DMS114 treated with DMSO at 0.1 percent for 48 hours (cell line): ENCODE measurements at regions not wholly inside any gene's neighbourhood (a gene's known extent, or its start where the extent isn't known, plus 50 kb on each side); places are given as distances from the start of the nearest gene placed in this dataset.
"Not testable (repeated sequence)": the region's sequence is repeated elsewhere in the genome, so short reads cannot be mapped to it uniquely, and the experiment has no call there.

Experiments
- DNase-seq: peaks from one replicate; lab custom pipeline; 2025; ENCODE audit not compliant: unreplicated experiment; lab: John Stamatoyannopoulos, UW

DNA sequence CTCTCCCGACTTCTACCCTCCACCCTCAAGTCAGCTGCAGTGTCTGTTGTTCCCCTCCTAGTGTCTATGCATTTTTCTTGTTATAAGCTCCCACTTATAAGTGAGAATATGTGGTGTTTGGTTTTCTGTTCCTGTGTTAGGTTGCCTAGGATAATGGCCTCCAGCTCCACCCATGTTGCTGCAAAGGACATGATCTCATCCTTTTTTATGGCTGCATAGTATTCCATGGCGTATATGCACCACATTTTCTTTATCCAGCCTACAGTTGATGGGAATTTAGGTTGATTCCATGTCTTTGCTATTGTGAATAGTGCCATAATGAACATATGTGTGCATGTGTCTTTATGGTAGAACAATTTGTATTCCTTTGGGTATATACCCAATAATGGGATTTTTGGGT is 80.7 kb downstream of the SPTSSA start:
- not testable (repeated sequence) for DNase-seq

DNA sequence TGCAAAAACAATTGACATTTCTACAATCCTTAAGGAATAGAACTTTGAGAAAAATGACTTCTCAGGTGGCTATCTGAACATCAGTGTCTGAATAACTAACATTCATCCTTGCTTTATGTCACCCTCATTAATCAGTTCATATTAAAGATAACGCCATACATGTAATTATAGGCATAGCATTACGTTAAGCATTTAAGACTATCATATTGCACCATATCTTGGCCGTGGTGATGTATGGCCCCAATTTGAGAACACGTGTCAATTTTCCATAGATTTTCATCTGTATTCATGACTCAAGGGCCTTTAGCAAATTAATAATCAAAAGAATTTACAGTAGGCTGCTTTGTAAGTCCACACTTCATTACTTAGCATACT is 81.6 kb downstream of the SPTSSA start:
- DNase-seq, result no peak

DNA sequence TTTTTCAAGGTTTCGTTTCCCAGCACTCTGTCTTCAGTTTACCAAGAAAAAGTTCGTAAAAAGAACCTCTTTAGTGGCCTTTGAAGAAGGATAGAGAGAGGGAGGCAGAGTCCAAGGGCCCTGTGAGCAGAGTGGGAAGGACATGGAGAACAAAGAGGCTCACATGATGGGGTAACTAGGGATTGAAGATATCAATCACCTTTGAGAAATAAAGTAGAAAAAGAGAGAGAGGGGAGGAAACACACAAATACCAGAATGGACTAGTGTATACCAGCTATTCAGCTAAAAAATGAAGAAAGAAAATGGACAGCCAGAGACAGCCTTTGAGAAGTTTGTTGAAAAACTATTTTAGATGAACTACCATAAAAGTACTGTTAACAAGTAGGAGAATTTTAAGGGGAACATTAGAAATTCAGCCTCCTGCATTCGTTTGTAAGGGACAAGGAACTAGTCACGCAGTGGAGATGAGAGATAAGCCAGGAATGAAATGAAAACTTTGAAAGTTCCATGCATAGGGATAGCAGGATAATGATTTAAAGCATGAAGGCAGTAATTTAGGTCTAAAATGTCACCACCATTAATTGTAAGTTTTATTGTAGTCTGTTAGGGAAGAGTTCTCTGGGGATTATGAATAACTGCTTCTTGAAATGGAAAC is 82.1 kb downstream of the SPTSSA start:
- no peak for DNase-seq

DNA sequence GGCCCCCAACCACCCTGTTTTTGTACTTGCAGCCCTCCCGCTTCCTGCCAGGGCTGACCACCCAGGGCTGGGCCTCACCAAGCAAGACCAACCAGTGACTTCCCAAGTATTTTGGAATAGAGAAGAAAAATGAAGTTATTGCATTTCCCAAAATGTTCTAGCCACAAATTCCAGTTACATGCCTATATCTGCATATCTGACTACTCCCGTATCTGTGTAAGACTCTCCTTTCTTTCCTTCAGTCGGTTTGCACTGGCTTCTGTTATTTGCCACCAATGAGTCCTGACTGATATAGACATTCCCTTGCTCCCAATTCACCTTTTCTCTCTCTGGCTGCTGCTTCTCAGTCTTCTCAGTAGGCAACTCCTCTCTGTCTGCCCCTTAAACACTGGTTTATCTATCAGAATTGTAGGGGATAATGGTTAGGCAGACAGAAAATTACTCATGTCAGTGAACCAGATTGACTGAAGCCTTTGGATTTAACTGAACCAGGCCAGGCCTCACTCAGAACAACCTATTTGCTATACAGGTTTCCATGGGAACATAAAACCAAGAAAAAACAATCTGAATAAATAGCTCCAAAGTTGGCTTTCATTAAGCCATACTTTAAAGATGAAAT is 85.3 kb downstream of the SPTSSA start:
- no peak for DNase-seq

DNA sequence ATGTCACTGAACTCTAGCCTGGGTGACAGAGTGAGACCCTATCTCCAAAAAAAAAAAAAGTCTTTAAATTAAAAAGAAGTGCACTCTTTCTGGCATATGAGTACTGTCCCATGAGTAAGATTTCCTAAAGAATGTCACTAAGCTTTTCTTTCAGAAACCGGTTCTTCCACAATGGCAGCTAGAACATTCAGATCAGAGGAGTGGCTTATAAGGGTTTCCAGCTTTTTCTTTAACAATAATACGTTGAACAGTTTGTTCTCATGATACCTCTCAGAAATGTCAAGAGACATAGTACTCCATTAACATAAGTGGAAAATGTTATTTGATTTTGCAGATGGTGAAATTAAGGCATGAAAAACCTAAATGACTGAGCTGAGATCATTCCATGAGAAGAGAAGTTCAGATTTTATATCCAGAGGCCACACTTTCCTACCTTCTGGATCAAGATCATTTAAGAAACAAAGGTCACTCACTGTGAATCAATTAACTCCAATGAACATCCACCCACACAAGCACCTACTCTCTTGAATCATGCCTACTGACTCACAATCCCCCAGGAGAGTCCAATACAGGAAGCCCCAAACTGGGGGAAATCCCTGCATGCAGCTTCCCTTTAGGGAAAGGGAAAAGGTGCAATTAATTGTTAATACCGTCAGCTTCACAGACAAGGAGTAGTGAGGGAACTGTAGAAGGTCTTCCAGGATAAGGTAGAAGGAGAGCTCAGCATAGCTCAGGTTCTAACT is 86.9 kb downstream of the SPTSSA start:
- no peak for DNase-seq

DNA sequence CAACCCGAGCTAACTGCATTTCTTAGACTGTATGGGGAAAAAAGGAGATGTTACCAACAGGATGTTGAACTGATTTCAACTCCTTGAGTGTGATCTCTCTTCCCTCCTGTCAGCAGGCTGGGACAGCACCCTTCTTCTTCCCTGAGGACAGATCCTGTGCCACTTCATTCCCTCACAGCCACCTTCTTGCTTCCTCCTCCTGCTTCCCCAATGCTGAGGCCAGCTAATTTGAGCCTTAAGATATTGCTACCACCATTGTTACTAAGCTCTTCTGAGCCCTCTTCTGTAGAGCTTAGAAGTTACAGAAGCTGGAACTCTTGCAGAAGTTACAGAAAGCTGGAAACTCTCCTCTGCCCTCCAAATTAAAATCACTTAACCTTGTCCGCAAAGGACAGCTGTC is 88.8 kb downstream of the SPTSSA start:
- DNase-seq, result no peak

DNA sequence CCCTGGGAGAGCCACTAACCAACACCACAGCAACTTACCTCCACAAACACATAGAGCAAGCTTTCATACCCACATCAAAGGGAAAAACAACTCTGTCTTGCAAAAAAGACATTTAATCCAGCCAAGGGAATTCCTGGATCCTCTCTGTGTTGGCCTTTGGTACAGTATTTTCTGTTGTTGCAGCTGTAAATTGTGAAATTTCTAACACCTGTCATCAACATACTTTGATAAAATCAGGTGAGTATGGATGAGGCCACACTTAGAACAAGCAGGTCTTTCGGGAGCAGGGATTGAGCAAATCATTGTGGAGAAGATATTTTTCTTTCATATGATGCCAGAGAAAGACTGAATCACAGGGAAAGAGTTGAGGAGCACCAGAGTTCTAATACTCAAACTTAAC is 89.3 kb downstream of the SPTSSA start:
- no peak for DNase-seq

DNA sequence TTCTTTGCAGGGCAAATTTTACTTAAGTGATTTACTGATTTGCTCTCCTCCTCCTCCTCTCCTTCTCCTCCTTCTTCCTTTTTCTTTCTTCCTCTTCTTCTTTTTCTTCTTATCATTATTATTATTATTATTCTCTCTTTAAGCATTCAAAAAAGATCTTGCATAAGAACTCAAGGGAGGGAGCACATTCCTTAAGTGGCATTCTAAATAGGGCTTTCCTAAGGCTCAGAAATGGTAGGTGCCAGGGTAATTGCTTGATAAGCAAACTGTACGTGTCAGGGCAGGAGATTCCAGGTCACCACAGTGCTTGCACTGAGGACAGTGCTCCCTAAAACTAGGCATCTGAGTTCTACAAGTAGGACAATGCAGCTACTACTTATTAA is 92.4 kb downstream of the SPTSSA start:
- DNase-seq, result no peak

DNA sequence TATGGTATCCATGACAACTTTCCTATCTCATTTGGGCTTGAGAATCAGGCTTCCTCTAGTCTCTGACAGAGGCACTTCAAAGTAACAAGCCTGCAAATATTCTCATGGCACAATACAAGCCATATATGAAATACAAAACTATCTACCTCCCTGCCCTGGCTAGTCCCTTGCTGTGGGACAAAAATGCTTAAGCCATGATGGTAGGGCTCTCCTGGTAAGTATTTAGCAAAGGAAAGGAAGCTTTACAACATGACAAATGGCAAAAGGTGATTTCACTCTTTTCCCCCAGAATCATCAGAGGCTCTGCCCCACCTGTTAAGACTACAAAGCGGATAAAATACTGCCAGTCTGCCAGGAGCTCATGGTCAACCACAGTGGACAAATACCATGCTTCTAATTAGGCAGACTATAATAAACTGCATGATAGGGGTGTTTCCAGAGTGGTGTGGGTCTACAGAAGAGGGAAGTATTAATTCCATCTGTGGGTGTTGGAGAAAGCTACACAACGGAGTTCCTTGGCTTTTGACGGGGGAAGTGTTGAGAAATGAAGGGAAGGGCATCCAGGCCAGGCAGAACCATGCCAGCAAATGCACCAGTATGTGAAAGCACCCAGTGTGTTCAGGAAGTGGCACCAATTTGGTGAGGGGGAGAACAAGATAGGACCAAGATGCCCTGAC is 92.9 kb downstream of the SPTSSA start:
- DNase-seq, result no peak

DNA sequence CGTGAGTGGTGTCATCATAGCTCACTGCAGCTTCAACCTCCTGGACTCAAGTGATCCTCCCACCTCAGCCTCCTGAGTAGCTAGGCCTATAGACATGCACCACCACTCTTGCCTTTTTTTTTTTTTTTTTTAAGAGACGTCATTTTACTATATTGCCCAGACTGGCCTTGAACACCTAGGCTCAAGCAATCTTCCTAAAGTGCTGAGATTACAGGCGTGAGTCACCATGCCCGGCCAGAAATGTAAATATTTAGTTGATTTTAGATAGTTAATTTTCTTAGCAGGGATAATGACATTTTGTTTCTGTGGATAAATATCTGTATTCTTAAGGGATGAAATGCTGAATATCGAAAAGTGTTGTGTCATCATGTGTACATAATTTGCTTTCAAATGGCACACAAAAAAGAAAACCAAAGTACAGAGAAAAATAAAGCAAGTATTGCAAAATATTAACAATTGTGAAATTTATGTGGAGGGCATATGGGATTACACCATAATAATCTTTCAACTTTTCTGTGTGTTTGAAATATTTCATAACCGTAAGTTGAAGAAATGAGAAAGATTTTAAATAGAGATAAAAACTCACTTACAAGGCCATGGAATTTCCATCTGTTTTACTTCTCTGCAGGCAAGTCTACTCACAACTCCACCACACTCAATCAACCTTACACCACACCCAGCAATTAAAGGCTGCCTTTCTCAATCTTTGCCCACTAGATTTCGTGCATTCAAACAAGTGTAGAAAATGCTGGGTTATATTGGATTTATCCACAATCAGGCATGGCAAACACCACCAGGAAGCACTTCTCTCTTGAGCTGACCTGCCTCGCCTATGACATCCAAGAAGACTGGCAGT is 93.7 kb downstream of the SPTSSA start:
- DNase-seq, result no peak

DNA sequence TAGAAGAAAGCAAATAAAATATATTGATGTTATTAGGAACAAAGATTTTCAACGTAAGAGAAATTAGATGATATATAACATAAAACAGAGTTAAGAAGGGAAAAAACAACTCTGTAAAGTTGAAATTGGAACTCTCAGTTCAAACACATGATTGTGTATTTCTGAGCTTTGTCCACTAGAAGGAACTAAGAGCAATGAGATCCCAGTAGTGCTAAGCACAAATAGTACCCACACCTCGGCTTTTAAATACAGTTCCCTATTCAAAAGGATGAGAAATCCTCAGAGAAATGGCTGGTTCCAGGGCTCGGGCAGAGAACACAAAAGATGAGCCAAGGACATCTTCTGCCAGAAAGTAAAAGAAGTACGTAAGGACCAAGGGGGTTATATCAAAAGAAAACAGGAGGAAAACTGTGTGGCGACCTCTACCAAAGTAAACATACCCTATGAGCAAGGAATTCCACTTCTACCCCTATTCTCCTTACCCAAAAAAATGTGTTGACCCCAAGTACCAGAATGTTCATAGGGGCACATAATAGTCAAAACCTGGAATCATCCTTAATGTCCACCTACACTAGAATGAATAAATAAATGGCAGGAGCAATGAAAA is 96.6 kb downstream of the SPTSSA start:
- DNase-seq, result peak; percentile 25

DNA sequence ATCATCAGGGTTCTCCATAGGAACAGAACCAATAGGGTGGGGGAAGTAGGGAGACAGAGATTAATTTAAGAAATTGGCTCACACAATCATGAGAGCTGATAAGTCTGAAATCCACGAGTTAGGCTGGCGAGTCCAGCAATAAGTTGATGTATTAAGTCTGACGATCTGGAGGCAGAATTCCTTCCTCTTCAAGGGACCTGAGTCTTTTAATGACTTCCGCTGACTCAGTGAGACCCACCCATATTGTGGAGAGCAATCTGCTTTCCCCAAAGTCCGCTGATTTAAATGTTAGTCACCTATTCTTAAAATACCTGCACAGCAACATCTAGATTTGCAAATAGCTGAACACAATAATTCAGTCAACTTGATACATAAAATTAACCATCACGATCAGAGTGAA is 97.8 kb downstream of the SPTSSA start:
- DNase-seq, result no peak

DNA sequence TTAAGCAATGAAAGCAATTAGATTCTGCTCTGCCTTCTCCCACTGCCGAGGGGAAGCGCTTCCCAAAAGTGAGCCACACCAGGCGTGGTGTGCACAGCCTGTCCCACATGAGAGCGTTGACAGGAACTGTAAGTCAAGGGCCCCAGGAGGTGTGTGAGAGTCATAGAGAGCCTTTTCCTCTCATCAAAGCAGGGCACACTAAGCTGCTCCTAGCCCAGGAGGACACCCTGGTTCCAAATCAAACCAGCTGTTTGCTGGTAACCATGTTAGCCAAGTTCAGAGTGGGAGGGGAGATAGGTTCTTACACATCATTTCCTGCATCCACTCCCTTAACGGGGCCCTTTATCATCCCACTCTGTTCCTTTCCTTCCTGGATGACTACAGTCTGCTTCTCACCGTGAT is 98.3 kb downstream of the SPTSSA start:
- no peak for DNase-seq

DNA sequence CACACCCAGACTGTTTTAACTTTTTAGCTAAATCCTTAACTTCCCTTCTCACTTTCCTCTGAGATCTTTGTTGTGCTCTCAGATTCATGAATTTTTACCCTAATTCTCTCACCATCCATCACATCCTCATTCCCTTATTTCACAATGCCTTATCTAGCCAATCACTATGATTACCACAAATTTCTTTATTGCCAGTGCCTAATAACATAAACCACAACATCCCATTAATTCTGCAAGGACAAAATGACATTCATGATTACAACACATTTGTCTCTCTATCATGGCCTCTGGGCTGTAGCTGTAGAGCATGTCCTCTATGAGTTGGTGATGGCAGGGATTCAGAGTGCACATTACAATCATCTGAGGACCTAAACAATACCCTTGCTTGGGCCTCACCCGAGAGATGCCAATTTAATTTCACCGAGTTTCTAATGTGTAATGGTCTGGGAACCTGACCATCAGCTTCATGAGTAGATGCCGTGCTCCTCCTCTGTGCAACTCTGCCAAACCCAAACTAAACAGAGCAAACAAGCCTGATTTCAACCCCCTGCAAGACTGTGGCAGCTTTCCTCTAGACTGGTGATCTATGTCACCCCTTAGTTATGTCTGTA is 99.3 kb downstream of the SPTSSA start:
- DNase-seq, result no peak

DNA sequence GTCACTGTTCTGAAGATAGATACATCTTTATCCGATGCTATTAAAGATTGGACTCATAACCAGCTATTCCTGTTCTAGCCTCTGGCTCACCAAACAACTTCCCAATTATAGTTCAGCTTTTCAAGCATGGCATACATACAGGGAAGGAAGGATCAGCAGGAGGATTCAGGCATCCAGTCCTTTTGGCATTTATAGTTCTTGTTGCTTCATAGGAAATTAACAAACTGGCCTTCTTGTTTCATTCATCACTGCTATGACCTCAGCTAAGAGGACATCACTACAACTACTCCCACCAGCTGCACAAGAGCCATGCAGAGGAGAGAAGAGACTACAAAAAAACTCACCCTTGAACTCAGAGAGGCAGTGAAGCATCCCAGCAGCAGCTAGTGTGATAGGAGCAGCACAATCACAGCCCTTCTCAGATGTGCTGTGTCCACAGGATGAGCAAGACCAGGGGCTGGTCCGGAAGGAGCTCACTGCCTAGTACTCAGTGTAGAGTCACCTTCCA is 100.5 kb downstream of the SPTSSA start:
- DNase-seq, result no peak

DNA sequence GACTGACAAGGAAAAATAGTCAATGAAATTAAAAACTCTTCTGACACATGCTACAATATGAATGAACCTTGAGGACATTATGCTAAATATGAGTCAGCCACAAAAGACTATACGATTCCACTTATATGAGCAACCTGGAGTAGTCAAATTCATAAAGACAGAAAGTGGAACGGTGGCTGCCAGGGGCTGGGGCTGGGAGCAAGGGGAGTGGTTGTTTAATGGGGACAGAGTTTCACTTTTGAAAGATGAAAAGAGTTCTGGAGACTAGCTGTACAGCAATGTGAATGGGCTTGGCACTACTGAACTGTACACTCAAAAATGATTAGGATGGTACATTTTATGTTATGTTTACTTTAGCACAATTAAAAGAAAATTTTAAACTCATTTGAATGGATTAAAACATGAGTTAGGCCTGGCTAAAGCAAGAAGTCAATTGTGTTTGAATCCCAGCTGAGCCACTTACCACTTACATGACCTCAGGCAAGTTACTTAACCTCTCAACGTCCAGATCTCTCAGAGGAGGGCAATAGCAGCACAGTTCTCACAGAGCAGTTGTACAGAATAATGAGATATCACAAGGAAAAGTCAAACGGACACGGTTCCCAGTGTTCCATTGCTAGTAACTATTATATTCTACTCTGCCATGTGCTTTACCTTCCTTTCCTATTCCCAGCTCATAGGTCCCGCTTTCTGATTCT is 102.5 kb downstream of the SPTSSA start:
- DNase-seq, result no peak

DNA sequence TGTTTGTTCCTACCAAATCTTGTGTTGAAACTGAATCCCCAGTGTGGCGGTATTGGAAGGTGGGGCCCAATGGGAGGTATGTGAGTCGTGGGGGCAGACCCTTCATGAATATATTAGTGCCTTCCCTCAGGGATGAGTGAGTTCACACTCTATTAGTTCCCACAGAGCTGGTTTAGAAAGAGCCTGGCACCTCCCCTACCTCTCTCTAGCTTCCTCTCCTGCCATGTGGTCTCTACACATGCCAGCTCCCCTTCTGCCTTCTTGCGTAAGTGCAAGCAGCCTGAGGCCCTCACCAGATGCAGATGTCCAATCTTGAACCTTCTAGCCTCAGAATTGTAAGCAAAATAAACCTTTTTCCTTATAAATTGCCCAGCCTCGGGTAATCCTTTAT is 105.8 kb downstream of the SPTSSA start:
- no peak for DNase-seq

DNA sequence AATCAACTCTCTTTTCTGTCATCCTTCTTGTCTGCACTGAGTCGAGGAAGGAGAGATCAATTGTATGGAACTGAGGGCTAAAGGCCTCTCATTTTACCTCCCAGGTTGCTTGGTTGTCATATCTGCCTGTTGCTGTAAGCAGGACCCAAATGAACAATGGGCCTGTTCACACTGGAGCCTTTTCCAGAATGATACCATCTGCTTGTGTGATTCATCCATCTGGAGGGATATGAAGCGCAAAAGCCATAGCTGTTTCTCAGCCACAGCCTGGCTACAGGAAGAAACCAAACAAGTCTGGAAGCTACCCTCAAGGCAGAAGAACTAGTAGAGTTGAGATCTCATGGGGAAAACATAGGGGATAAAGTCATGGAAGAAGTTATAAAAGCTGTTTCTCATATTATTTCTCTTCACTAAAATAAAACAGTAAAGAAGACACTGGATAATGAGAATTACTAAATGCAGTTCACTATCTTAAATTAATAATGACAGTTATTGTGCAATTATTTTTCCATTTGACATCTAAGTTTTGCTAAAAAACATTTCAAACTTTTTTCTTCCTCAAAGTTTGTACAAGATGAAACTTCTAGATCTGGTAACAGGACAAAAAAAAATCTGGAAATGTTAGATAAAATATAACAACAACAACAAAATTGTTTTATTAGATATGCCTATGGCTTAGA is 106.3 kb downstream of the SPTSSA start:
- DNase-seq, result no peak

DNA sequence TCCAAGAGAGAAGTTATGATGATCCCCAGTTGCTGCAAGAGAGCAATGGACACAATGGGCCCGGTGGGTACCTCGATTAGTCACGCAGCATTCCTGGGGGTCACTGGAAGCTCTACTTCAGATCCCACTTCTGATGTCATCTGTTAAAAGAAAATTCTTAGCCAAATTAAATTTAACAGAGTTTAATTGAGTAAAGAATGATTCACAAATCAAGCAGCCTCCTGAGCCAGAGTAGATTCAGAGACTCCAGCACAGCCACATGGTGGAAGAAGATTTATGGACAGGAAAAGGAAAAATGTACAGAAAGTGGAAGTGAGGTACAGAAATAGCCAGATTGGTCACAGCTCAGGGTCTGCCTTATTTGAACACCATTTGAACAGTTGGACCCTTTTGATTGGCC is 107.5 kb downstream of the SPTSSA start:
- DNase-seq, result no peak
